Right lobe of liver (tissue), 6 donors: ENCODE measurements at regions not wholly inside any gene's neighbourhood (a gene's known extent, or its start where the extent isn't known, plus 50 kb on each side); places are given as distances from the start of the nearest gene placed in this dataset.

Source experiments
- ATAC-seq, 4 donors: fragments of 200-7000 bp; cut with Tn5 transposase; one replicate each; pipeline ENCODE4 v1.9.1; 2020; ENCODE audit warnings: mild to moderate bottlenecking in 4 of 4, moderate library complexity in 4 of 4
- DNase-seq, 3 donors: peaks; one replicate each; pipeline ENCODE4 v3.0.0-alpha.2; 2020
- H3K27ac ChIP-seq, 3 donors: fragments of 200-600 bp; one replicate each; pipeline ENCODE4 v1.8.0; 2022
- H3K27me3 ChIP-seq, 2 donors: fragments of 200-600 bp; one replicate each; pipeline ENCODE4 v1.8.0; 2022
- H3K36me3 ChIP-seq, 4 donors: fragments of 200-600 bp; sonication (generic) in 1 of 4; one replicate each; pipeline versions ENCODE4 v1.5.1 to v1.8.0; 2017 to 2022; ENCODE audit warnings: control low read depth in 1 of 4
- H3K4me1 ChIP-seq, 4 donors: fragments of 200-600 bp; sonication (generic) in 1 of 4; one replicate each; pipeline versions ENCODE4 v1.5.1 to v1.8.0; 2017 to 2022; ENCODE audit warnings: control low read depth in 1 of 4
- H3K4me3 ChIP-seq, 3 donors: fragments of 200-600 bp; one replicate each; pipeline ENCODE4 v1.8.0; 2022
- H3K9me3 ChIP-seq, 4 donors: fragments of 200-600 bp; sonication (generic) in 1 of 4; one replicate each; pipeline versions ENCODE4 v1.5.1 to v1.8.0; 2017 to 2022; ENCODE audit warnings: control low read depth in 1 of 4
- POLR2A ChIP-seq: fragments of 450-650 bp; IDR thresholded peaks from one replicate; pipeline ENCODE4 v1.6.1; 2017; ENCODE audit warnings: antibody characterized with exemption, mild to moderate bottlenecking
- WGBS: methylation state at CpG from one replicate; pipeline ENCODE4 v1.1.6; 2018; ENCODE audit warnings: low coverage, low lambda C conversion rate; ENCODE audit not compliant: insufficient coverage; ENCODE audit errors: missing lambda C conversion rate; 5-methylcytosine and 5-hydroxymethylcytosine counted together
- intact Hi-C, 2 donors: fragments of 100-400 bp; cut with DNase I; formaldehyde crosslinking; loops; one replicate each; pipeline versions ENCODE4 v1.11.2 to v1.14.1; 2022
- TF ChIP-seq, protein P1 (sequence below), 4 donors: fragments of 200-600 bp in 3 of 4; fragments of 450-650 bp in 1 of 4; IDR thresholded peaks; one replicate each; pipeline versions ENCODE4 v1.5.1 to v1.8.0; 2016 to 2022; ENCODE audit warnings: antibody characterized with exemption in 4 of 4, mild to moderate bottlenecking in 2 of 4
- donor health status: DM: no; HTN: yes; CAD: no.
- donor health status: DM: no; HTN: no; CAD: no.
- donor health status: DM: no; HTN: no; CAD: no.
- donor health status: DM: no; HTN: yes; CAD: no.
- donor health status: DM: no; HTN: yes; CAD: no.

DNA sequence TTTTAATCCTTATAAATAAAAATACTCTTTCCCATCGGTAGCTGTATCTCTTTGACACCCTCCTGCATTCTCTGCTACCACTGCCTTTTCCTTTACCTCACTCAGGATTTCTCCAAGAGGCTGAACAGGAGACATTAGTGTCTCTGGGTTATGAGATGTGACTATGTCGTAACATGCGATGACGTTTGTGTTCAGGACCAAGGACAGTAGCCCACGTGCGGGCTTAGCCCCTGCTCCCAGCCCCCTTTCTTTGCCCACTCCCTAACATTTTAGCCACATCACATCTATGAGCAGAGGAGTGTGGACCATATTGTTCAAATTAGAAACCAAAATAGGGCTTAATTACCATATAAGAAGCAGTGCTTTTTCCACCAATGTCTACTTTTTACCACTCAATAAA lies 369.3 kb downstream of the FBXW7 start:
- ATAC-seq (no peak), DNase-seq (no peak)
- 28% methylated on average over 6 of the region's 6 CpGs for WGBS
- H3K9me3 ChIP-seq = no peaks in the 10 kb centered on the region
- TF ChIP-seq, protein P1, sequence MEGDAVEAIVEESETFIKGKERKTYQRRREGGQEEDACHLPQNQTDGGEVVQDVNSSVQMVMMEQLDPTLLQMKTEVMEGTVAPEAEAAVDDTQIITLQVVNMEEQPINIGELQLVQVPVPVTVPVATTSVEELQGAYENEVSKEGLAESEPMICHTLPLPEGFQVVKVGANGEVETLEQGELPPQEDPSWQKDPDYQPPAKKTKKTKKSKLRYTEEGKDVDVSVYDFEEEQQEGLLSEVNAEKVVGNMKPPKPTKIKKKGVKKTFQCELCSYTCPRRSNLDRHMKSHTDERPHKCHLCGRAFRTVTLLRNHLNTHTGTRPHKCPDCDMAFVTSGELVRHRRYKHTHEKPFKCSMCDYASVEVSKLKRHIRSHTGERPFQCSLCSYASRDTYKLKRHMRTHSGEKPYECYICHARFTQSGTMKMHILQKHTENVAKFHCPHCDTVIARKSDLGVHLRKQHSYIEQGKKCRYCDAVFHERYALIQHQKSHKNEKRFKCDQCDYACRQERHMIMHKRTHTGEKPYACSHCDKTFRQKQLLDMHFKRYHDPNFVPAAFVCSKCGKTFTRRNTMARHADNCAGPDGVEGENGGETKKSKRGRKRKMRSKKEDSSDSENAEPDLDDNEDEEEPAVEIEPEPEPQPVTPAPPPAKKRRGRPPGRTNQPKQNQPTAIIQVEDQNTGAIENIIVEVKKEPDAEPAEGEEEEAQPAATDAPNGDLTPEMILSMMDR (IDR thresholded peaks at IDR 0.05) = no peak
- no peak for TF ChIP-seq POLR2A
- no peaks in the 10 kb centered on the region for H3K4me1 ChIP-seq
- no peaks in the 10 kb centered on the region for H3K27me3 ChIP-seq
- H3K36me3 ChIP-seq = no peaks in the 10 kb centered on the region
- intact Hi-C loops = no loop called here
- no peak overlapping the region for H3K27ac ChIP-seq
- no peak overlapping the region for H3K4me3 ChIP-seq

- intact Hi-C loops = no loop called here
- H3K36me3 ChIP-seq = no peaks in the 10 kb centered on the region
- TF ChIP-seq, protein P1 (IDR thresholded peaks at IDR 0.05) = no peak
- TF ChIP-seq POLR2A = no peak
- H3K4me1 ChIP-seq = no peaks in the 10 kb centered on the region
- no peaks in the 10 kb centered on the region for H3K9me3 ChIP-seq
- no peak for ATAC-seq
- no peaks in the 10 kb centered on the region for H3K27me3 ChIP-seq
- DNase-seq = no peak
- H3K27ac ChIP-seq = no peak overlapping the region
- WGBS = 60% methylated on average over 4 of the region's 4 CpGs
- H3K4me3 ChIP-seq = no peak overlapping the region
These were observed 370.0 kb downstream of the FBXW7 start for GRCh38 chr4:152165846-152166245.

DNA sequence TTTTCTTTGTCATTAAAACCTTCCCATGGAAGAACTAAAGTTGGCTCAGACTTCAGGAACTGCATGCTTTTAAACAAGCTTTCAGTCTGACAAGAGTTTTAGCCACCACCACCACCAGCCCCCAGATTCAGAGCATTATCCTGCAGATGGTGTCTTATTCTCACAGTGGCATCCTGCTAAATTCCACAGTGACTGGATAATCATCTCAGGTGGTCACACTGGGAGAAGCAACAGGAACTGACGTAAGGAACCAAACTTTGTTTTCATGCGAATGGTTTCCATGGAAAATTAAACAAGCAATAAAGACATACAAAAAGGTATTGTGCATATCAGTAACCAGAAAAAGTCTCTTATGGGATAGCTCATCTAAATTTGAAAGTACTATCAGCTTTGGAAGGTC lies 370.7 kb downstream of the FBXW7 start:
- ATAC-seq = no peak
- H3K4me1 ChIP-seq = no peaks in the 10 kb centered on the region
- intact Hi-C loops = no loop called here
- TF ChIP-seq, protein P1 (IDR thresholded peaks at IDR 0.05) = no peak
- TF ChIP-seq POLR2A = no peak
- 33% methylated on average over 2 of the region's 2 CpGs for WGBS
- H3K27me3 ChIP-seq = no peaks in the 10 kb centered on the region
- no peaks in the 10 kb centered on the region for H3K36me3 ChIP-seq
- no peaks in the 10 kb centered on the region for H3K9me3 ChIP-seq
- no peak overlapping the region for H3K27ac ChIP-seq
- no peak for DNase-seq
- H3K4me3 ChIP-seq = no peak overlapping the region

DNA sequence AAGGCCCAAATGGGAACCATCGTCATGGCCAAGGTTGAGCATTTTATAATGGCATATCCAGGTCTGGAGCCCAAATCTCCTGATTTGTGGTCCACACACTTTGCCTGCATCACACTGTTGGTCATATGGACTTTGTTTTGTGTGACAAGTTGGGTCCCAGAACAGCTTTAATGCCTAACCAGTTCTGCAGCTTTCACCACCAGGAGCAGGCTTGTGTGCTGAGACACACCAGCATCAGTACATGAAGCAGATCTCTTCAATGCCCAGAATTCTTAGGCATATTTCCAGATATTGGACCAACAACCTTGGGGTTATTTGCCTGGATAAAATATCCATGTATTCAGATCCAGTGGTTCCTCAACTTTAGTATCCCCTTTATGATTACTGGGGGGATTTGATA lies 371.3 kb downstream of the FBXW7 start:
- no peaks in the 10 kb centered on the region for H3K27me3 ChIP-seq
- no peak for DNase-seq
- H3K27ac ChIP-seq = no peak overlapping the region
- intact Hi-C loops = no loop called here
- 22% methylated on average over 1 of the region's 1 CpG for WGBS
- H3K9me3 ChIP-seq = no peaks in the 10 kb centered on the region
- no peak overlapping the region for H3K4me3 ChIP-seq
- H3K4me1 ChIP-seq = no peaks in the 10 kb centered on the region
- TF ChIP-seq, protein P1 (IDR thresholded peaks at IDR 0.05) = no peak
- TF ChIP-seq POLR2A = no peak
- H3K36me3 ChIP-seq = no peaks in the 10 kb centered on the region
- ATAC-seq = no peak

- ATAC-seq = no peak
- WGBS = 34% methylated on average over 2 of the region's 2 CpGs
- no peak for DNase-seq
- Histone ChIP-seq H3K36me3 (no peaks in the 10 kb centered on the region), H3K9me3 (no peaks in the 10 kb centered on the region), H3K27ac (no peak overlapping the region), H3K4me3 (no peak overlapping the region), H3K4me1 (no peaks in the 10 kb centered on the region), H3K27me3 (no peaks in the 10 kb centered on the region)
- no peak for TF ChIP-seq POLR2A
- TF ChIP-seq, protein P1 (IDR thresholded peaks at IDR 0.05) = no peak
- intact Hi-C loops = no loop called here
These were observed 373.6 kb downstream of the FBXW7 start for GRCh38 chr4:152162331-152162697.
